ENCODE measurements at regions not wholly inside any gene's neighbourhood (a gene's known extent, or its start where the extent isn't known, plus 50 kb on each side); places are given as distances from the start of the nearest gene placed in this dataset.
"Not testable (repeated sequence)": the region's sequence is repeated elsewhere in the genome, so short reads cannot be mapped to it uniquely, and the experiment has no call there.

DNA sequence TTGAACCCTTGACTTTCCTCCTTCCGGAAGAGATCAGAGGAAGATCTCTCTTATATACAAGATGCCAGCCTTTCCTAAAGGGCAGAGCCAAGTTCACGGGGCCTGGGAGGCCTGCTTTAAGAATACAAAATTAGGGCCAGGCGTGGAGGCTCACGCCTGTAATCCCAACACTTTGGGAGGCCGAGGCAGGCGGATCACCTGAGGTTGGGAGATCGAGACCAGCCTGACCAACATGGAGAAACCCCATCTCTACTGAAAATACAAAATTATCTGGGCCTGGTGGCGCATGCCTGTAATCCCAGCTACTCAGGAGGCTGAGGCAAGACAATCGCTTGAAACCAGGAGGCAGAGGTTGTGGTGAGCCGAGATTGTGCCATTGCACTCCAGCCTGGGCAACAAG, 108.2 kb upstream of the SPDYE9 start:
- not testable (repeated sequence) for DNase-seq; H3K9me3 ChIP-seq (ENCODE audit: insufficient read depth, low read length, severe bottlenecking); H3K4me2 ChIP-seq (ENCODE audit: insufficient read depth, low read length); H3K4me3 ChIP-seq (ENCODE audit: low read depth in 1 of 2, low read length in 2 of 2); H3K79me2 ChIP-seq (ENCODE audit: insufficient read depth, low read length); H3K27ac ChIP-seq (ENCODE audit: low read length); H3K27me3 ChIP-seq (ENCODE audit: insufficient read depth, low read length, poor library complexity); H3K4me1 ChIP-seq (ENCODE audit: insufficient read depth, low read length); H3K36me3 ChIP-seq (ENCODE audit: insufficient read depth, low read length); H3K9ac ChIP-seq (ENCODE audit: low read depth, low read length); H4K20me1 ChIP-seq (ENCODE audit: insufficient read depth, low read length); H2AFZ ChIP-seq (ENCODE audit: low read depth, low read length); ATAC-seq (ENCODE audit: insufficient read depth, low read depth)

DNA sequence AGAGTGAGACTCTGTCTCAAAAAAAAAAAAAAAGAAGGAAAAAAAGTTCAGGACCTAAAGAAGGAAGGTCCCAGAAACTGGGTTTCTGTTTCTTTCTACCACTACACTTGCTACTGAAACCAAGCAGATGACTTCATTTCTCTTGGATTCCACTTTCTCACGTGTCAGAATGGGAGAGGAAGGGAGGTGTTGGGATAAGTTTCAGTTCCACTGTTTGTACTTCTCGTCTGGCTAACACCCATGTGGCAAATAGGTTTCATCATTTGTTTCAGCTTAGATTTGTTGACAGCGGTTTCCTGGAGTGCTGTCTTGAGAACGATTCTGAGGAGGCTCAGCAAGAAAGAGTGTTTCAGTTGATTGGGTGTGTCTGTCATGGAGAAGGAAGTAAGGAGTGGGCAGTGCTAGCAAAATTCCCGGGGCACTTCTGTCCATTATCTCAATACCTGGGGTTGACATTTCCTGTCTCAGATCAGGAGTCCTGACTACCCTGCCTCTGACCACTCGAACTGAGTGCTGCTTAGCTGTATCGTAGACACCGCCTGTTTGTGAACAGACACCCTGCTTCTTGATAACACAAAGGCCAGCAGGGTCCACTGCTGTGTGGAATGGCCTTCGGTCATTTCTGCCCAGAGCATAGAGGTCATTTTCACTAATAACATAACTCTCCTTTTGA, 104.8 kb upstream of the SPDYE9 start:
- not testable (repeated sequence) for H3K27ac ChIP-seq (ENCODE audit: low read length); H2AFZ ChIP-seq (ENCODE audit: low read depth, low read length); H3K9ac ChIP-seq (ENCODE audit: low read depth, low read length); H3K9me3 ChIP-seq (ENCODE audit: insufficient read depth, low read length, severe bottlenecking); H4K20me1 ChIP-seq (ENCODE audit: insufficient read depth, low read length); ATAC-seq (ENCODE audit: insufficient read depth, low read depth); H3K27me3 ChIP-seq (ENCODE audit: insufficient read depth, low read length, poor library complexity); H3K4me2 ChIP-seq (ENCODE audit: insufficient read depth, low read length); H3K4me1 ChIP-seq (ENCODE audit: insufficient read depth, low read length); H3K36me3 ChIP-seq (ENCODE audit: insufficient read depth, low read length); DNase-seq; H3K4me3 ChIP-seq (ENCODE audit: low read depth in 1 of 2, low read length in 2 of 2); H3K79me2 ChIP-seq (ENCODE audit: insufficient read depth, low read length)

DNA sequence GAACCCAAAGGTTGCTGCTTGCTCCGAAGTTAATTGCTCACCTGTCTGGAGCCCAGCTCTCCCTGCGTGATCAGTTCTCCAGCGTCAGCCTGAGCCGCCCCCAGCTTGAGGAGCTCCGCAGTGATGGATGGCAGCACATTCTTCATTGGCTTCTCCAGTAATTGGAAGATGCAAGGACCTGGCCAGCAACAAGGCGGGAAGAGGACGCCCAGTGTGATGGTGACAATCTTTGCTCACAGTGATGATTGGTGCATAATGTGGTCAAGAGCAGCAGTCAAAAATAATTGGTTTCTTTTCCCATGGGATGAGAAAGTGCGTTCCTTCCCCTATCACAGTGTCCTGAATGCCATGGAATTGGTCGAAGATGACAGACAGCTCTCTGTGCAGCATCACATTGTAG, 102.4 kb upstream of the SPDYE9 start:
- not testable (repeated sequence) for H3K36me3 ChIP-seq (ENCODE audit: insufficient read depth, low read length); H2AFZ ChIP-seq (ENCODE audit: low read depth, low read length); DNase-seq

DNA sequence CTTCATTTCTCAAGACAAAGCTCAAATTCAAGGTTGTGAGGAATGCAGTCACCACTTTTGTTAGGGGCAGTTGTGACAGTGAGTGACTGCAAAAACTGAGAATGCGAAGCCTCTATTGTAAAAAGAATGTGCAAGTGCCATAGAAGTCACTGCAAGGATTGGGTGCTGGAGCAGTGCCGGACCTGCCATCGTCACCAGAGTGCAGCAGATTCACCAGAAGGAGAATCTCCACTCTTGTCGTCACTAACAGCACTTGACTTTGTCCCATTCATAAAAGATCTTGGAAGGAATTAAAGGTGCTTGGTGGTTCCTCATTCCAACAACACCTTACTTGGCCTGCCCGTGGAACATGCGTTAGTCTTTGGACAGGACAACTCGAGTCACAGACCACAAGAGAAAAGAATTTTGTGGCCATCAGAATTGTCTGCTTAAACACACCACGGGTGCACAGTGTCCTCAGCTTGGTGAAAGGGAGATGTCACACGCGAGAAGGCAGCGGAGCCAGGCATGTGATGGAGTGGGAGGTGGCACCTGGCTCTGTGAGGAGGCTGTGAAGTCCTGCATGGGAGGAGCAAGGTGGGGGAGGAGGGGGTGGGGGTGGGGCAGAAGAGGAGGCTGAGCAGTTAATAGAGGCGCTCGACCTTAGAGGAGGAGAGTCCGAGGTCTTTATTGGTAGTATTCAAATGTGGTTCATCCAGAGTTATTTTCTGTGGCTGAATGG, 100.9 kb upstream of the SPDYE9 start:
- ATAC-seq (ENCODE audit: insufficient read depth, low read depth), result not testable (repeated sequence)

More for the DNA sequence above, 102.4 kb upstream of the SPDYE9 start:
- not testable (repeated sequence) for ATAC-seq (ENCODE audit: insufficient read depth, low read depth); H3K4me2 ChIP-seq (ENCODE audit: insufficient read depth, low read length); H3K79me2 ChIP-seq (ENCODE audit: insufficient read depth, low read length); H3K4me3 ChIP-seq (ENCODE audit: low read depth in 1 of 2, low read length in 2 of 2); H3K4me1 ChIP-seq (ENCODE audit: insufficient read depth, low read length); H3K9me3 ChIP-seq (ENCODE audit: insufficient read depth, low read length, severe bottlenecking); H3K9ac ChIP-seq (ENCODE audit: low read depth, low read length); H3K27me3 ChIP-seq (ENCODE audit: insufficient read depth, low read length, poor library complexity); H3K27ac ChIP-seq (ENCODE audit: low read length); H4K20me1 ChIP-seq (ENCODE audit: insufficient read depth, low read length)

DNA sequence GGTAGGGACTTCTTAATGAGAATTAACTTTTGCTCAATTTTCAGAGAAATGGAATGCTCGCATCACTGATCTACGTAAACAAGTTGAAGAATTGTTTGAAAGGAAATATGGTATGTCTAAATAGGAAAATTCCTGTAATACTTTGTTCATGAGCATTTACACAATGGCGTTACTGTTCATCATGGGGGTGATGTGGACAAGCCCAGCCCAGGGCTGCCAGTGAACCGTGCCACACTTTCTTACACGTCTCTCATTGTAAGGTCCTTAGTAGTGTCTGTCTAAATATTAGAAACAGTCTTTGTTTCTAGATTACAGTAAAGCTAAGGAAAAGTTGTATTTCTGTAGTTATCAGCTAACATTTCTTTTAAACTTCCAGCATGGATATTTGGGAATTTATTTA, 91.0 kb upstream of the SPDYE9 start:
- ATAC-seq (ENCODE audit: insufficient read depth, low read depth); H3K36me3 ChIP-seq (ENCODE audit: insufficient read depth, low read length); H4K20me1 ChIP-seq (ENCODE audit: insufficient read depth, low read length); H2AFZ ChIP-seq (ENCODE audit: low read depth, low read length); H3K4me3 ChIP-seq (ENCODE audit: low read depth in 1 of 2, low read length in 2 of 2); H3K9me3 ChIP-seq (ENCODE audit: insufficient read depth, low read length, severe bottlenecking); H3K79me2 ChIP-seq (ENCODE audit: insufficient read depth, low read length); H3K4me2 ChIP-seq (ENCODE audit: insufficient read depth, low read length); H3K27me3 ChIP-seq (ENCODE audit: insufficient read depth, low read length, poor library complexity); H3K9ac ChIP-seq (ENCODE audit: low read depth, low read length); H3K4me1 ChIP-seq (ENCODE audit: insufficient read depth, low read length); DNase-seq; H3K27ac ChIP-seq (ENCODE audit: low read length): not testable (repeated sequence)

More for the DNA sequence above, 100.9 kb upstream of the SPDYE9 start:
- H3K4me2 ChIP-seq (ENCODE audit: insufficient read depth, low read length); H3K4me1 ChIP-seq (ENCODE audit: insufficient read depth, low read length); H3K9ac ChIP-seq (ENCODE audit: low read depth, low read length); H3K9me3 ChIP-seq (ENCODE audit: insufficient read depth, low read length, severe bottlenecking); H3K27ac ChIP-seq (ENCODE audit: low read length); H4K20me1 ChIP-seq (ENCODE audit: insufficient read depth, low read length); DNase-seq; H3K36me3 ChIP-seq (ENCODE audit: insufficient read depth, low read length); H3K27me3 ChIP-seq (ENCODE audit: insufficient read depth, low read length, poor library complexity); H3K79me2 ChIP-seq (ENCODE audit: insufficient read depth, low read length); H3K4me3 ChIP-seq (ENCODE audit: low read depth in 1 of 2, low read length in 2 of 2); H2AFZ ChIP-seq (ENCODE audit: low read depth, low read length): not testable (repeated sequence)

DNA sequence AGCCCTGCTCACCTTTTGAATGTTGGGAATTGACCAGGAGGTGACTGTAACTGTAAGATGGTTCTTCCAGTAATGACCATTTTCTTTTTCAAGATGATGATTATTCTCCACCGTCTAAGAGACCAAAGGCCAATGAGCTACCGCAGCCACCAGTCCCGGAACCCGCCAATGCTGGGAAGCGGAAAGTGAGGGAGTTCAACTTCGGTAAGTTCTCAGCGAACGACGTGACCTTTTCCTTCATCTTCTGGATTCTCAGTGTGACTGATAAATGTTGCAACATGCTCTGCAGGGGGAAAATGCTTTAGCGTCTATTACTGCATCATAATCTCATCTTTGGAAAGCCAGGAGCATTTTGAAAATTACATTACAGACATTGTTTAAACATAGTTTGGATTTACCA, 89.5 kb upstream of the SPDYE9 start:
- H3K4me2 ChIP-seq (ENCODE audit: insufficient read depth, low read length); H3K4me3 ChIP-seq (ENCODE audit: low read depth in 1 of 2, low read length in 2 of 2); H3K36me3 ChIP-seq (ENCODE audit: insufficient read depth, low read length); H3K79me2 ChIP-seq (ENCODE audit: insufficient read depth, low read length); H3K27ac ChIP-seq (ENCODE audit: low read length); H4K20me1 ChIP-seq (ENCODE audit: insufficient read depth, low read length); DNase-seq; H3K9ac ChIP-seq (ENCODE audit: low read depth, low read length); H3K9me3 ChIP-seq (ENCODE audit: insufficient read depth, low read length, severe bottlenecking); H3K27me3 ChIP-seq (ENCODE audit: insufficient read depth, low read length, poor library complexity); H2AFZ ChIP-seq (ENCODE audit: low read depth, low read length); ATAC-seq (ENCODE audit: insufficient read depth, low read depth); H3K4me1 ChIP-seq (ENCODE audit: insufficient read depth, low read length): not testable (repeated sequence)

DNA sequence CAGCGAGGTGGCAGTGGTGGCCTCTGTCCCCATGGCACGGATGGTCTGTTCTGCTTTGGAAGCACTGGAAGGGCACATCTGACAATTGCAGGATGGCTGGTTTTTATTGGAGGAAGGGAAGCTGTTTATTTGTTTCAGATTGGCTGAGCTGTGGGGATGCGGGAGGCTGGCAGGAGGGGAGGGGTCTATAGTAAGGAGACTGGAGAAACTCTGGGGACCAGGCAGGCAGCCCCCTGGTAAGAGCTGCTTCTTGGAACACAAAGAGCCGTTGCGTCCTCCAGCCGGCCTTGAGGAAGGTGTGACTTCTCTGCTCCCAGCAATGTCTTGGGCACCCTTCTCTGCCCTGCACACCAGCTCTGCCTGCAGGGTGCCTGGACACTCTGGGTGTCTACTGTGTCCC, 85.1 kb upstream of the SPDYE9 start:
- DNase-seq; ATAC-seq (ENCODE audit: insufficient read depth, low read depth); H3K9me3 ChIP-seq (ENCODE audit: insufficient read depth, low read length, severe bottlenecking); H3K27ac ChIP-seq (ENCODE audit: low read length); H3K4me2 ChIP-seq (ENCODE audit: insufficient read depth, low read length); H3K4me1 ChIP-seq (ENCODE audit: insufficient read depth, low read length); H3K36me3 ChIP-seq (ENCODE audit: insufficient read depth, low read length); H3K27me3 ChIP-seq (ENCODE audit: insufficient read depth, low read length, poor library complexity); H2AFZ ChIP-seq (ENCODE audit: low read depth, low read length); H3K4me3 ChIP-seq (ENCODE audit: low read depth in 1 of 2, low read length in 2 of 2); H3K9ac ChIP-seq (ENCODE audit: low read depth, low read length); H4K20me1 ChIP-seq (ENCODE audit: insufficient read depth, low read length): not testable (repeated sequence)
- peaks cover 11% of the 10 kb centered on the region; the same call in 1 of the 2 replicates for H3K79me2 ChIP-seq (ENCODE audit: insufficient read depth, low read length)

DNA sequence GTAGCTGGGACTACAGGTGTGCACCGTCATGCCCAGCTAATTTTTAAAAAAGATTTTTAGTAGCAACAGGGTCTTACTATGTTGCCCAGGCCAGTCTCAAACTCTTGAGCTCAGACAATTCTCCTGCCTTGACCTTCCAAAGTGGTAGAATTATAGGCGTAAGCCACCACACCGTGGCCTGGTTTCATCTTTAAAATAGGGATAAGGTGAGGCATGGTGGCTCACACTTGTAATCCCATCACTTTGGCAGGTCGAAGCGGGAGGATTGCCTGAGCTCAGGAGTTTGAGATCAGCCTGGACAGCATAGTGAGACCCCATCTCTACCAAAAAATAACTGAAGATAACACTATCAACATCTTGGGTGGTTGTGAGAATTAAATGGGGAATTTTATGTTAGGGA, 84.6 kb upstream of the SPDYE9 start:
- not testable (repeated sequence) for H3K4me1 ChIP-seq (ENCODE audit: insufficient read depth, low read length); H3K4me2 ChIP-seq (ENCODE audit: insufficient read depth, low read length); H3K9ac ChIP-seq (ENCODE audit: low read depth, low read length); H4K20me1 ChIP-seq (ENCODE audit: insufficient read depth, low read length); H3K9me3 ChIP-seq (ENCODE audit: insufficient read depth, low read length, severe bottlenecking); H3K27me3 ChIP-seq (ENCODE audit: insufficient read depth, low read length, poor library complexity); H2AFZ ChIP-seq (ENCODE audit: low read depth, low read length); DNase-seq; ATAC-seq (ENCODE audit: insufficient read depth, low read depth); H3K4me3 ChIP-seq (ENCODE audit: low read depth in 1 of 2, low read length in 2 of 2); H3K36me3 ChIP-seq (ENCODE audit: insufficient read depth, low read length); H3K27ac ChIP-seq (ENCODE audit: low read length)
- H3K79me2 ChIP-seq (ENCODE audit: insufficient read depth, low read length), result peaks cover 11% of the 10 kb centered on the region; the same call in 1 of the 2 replicates

Measured in DND-41 (cell line).